Peyer's patch (tissue), 4 donors: ENCODE measurements at regions not wholly inside any gene's neighbourhood (a gene's known extent, or its start where the extent isn't known, plus 50 kb on each side); places are given as distances from the start of the nearest gene placed in this dataset.

Experiments
- DNase-seq, 3 donors: peaks; one replicate each; pipeline ENCODE4 v3.0.0-alpha.2; 2017 to 2019
- H3K27ac ChIP-seq, 4 donors: fragments of 200-600 bp; sonication (generic); one replicate each; pipeline ENCODE4 v1.5.1; 2016 to 2019
- H3K27me3 ChIP-seq, 2 donors: fragments of 200-600 bp; sonication (generic); one replicate each; pipeline ENCODE4 v1.5.1; 2019
- H3K36me3 ChIP-seq, 3 donors: fragments of 200-600 bp; sonication (generic); one replicate each; pipeline ENCODE4 v1.5.1; 2016 to 2019
- H3K4me1 ChIP-seq, 4 donors: fragments of 200-600 bp; sonication (generic); one replicate each; pipeline ENCODE4 v1.5.1; 2016 to 2019
- H3K4me3 ChIP-seq, 4 donors: fragments of 200-600 bp; sonication (generic); 1 replicate in 3 of 4; 2 replicates in 1 of 4; pipeline ENCODE4 v1.5.1; 2016 to 2019; ENCODE audit warnings: mild to moderate bottlenecking in 1 of 4
- H3K9me3 ChIP-seq, 4 donors: fragments of 200-600 bp; sonication (generic); one replicate each; pipeline ENCODE4 v1.5.1; 2016 to 2019; ENCODE audit warnings: mild to moderate bottlenecking in 1 of 4
- POLR2A ChIP-seq, 2 donors: fragments of 450-650 bp; IDR thresholded peaks; one replicate each; pipeline ENCODE4 v1.5.1; 2017; ENCODE audit warnings: antibody characterized with exemption in 2 of 2, mild to moderate bottlenecking in 2 of 2, moderate library complexity in 2 of 2
- TF ChIP-seq, protein P1 (sequence below), 6 experiments: fragments of 450-650 bp in 4 of 6; fragments of 200-600 bp in 2 of 6; sonication (generic) in 1 of 6; IDR thresholded peaks; one replicate each; pipeline ENCODE4 v1.5.1; 2017 to 2019; ENCODE audit warnings: antibody characterized with exemption in 6 of 6, mild to moderate bottlenecking in 3 of 6, moderate library complexity in 1 of 6

- no peaks in the 10 kb centered on the region for H3K36me3 ChIP-seq
- H3K9me3 ChIP-seq = no peaks in the 10 kb centered on the region
- H3K4me1 ChIP-seq = no peaks in the 10 kb centered on the region
- TF ChIP-seq, protein P1, sequence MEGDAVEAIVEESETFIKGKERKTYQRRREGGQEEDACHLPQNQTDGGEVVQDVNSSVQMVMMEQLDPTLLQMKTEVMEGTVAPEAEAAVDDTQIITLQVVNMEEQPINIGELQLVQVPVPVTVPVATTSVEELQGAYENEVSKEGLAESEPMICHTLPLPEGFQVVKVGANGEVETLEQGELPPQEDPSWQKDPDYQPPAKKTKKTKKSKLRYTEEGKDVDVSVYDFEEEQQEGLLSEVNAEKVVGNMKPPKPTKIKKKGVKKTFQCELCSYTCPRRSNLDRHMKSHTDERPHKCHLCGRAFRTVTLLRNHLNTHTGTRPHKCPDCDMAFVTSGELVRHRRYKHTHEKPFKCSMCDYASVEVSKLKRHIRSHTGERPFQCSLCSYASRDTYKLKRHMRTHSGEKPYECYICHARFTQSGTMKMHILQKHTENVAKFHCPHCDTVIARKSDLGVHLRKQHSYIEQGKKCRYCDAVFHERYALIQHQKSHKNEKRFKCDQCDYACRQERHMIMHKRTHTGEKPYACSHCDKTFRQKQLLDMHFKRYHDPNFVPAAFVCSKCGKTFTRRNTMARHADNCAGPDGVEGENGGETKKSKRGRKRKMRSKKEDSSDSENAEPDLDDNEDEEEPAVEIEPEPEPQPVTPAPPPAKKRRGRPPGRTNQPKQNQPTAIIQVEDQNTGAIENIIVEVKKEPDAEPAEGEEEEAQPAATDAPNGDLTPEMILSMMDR (IDR thresholded peaks at IDR 0.05) = no peak
- TF ChIP-seq POLR2A (IDR thresholded peaks at IDR 0.05) = no peak
- no peak overlapping the region for H3K4me3 ChIP-seq
- H3K27ac ChIP-seq = no peak overlapping the region
- DNase-seq = no peak
- H3K27me3 ChIP-seq = no peaks in the 10 kb centered on the region
Measured at GRCh38 chr11:91850533-91851275, 373.9 kb upstream of the FAT3 start.

DNA sequence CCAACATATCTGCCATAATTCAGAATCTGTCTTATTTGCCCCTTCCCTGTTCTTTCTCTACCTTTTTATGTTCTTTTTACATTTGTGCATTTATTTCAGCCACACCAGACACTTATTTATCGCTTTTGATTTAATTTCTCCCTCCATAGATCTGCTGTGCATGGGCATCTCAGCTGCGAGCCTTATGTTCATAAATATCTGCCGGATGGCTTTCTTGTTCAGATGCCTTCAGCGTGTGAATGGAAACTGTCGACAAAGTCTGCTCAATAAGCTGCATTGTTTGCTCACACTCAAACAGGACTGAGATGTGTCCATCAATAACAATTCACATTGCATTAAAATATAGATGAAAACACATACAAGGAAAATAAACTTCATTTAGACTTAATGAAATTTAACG lies 374.6 kb upstream of the FAT3 start:
- H3K4me1 ChIP-seq = no peaks in the 10 kb centered on the region
- DNase-seq = no peak
- H3K9me3 ChIP-seq = no peaks in the 10 kb centered on the region
- no peak overlapping the region for H3K4me3 ChIP-seq
- TF ChIP-seq POLR2A (IDR thresholded peaks at IDR 0.05) = no peak
- TF ChIP-seq, protein P1 (IDR thresholded peaks at IDR 0.05) = no peak
- H3K27me3 ChIP-seq = no peaks in the 10 kb centered on the region
- H3K27ac ChIP-seq = no peak overlapping the region
- H3K36me3 ChIP-seq = no peaks in the 10 kb centered on the region

GRCh38 chr11:91846649-91847048 lies 378.0 kb upstream of the FAT3 start:
- no peaks in the 10 kb centered on the region for H3K4me1 ChIP-seq
- no peaks in the 10 kb centered on the region for H3K27me3 ChIP-seq
- DNase-seq = no peak
- H3K9me3 ChIP-seq = no peaks in the 10 kb centered on the region
- TF ChIP-seq, protein P1 (IDR thresholded peaks at IDR 0.05) = no peak
- no peak for TF ChIP-seq POLR2A (IDR thresholded peaks at IDR 0.05)
- H3K27ac ChIP-seq = no peak overlapping the region
- no peak overlapping the region for H3K4me3 ChIP-seq
- H3K36me3 ChIP-seq = no peaks in the 10 kb centered on the region

DNA sequence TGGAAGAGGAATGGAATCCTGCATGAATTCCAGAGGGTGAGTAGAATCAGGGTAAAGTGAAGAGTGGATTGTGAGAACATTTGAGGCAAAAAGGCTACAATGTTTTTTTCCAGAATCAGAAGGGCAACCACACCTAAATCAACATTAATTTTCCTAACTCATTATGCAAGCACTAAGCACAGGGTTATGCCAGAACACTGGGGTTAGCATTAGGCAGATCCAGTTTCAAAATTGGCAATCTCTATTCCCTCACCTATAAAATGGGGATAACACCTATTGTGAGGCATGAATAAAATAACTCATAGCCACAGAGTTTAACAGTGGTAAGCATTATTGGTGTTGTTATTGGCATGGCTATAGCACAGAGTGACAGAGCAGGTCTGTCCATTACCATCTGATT lies 378.6 kb upstream of the FAT3 start:
- Histone ChIP-seq H3K27ac (no peak overlapping the region), H3K9me3 (no peaks in the 10 kb centered on the region), H3K27me3 (no peaks in the 10 kb centered on the region), H3K36me3 (no peaks in the 10 kb centered on the region), H3K4me1 (no peaks in the 10 kb centered on the region), H3K4me3 (no peak overlapping the region)
- TF ChIP-seq, protein P1 (IDR thresholded peaks at IDR 0.05) = no peak
- no peak for DNase-seq

- no peak overlapping the region for H3K4me3 ChIP-seq
- H3K36me3 ChIP-seq = no peaks in the 10 kb centered on the region
- no peaks in the 10 kb centered on the region for H3K9me3 ChIP-seq
- H3K27ac ChIP-seq = no peak overlapping the region
- no peak for TF ChIP-seq POLR2A (IDR thresholded peaks at IDR 0.05)
- TF ChIP-seq, protein P1 (IDR thresholded peaks at IDR 0.05) = no peak
- no peaks in the 10 kb centered on the region for H3K4me1 ChIP-seq
- DNase-seq = no peak
- no peaks in the 10 kb centered on the region for H3K27me3 ChIP-seq
Measured at GRCh38 chr11:91840640-91841240, 383.9 kb upstream of the FAT3 start.
